ENCODE measurements at regions not wholly inside any gene's neighbourhood (a gene's known extent, or its start where the extent isn't known, plus 50 kb on each side); places are given as distances from the start of the nearest gene placed in this dataset.
A peak's percentile ranks its signal among the peaks of the same experiment; 100 is the strongest.

- ChIA-PET CTCF (interaction anchor here (0.7 to 11.4 kb wide), 9 partner anchors 14 to 455 kb away, joined by 3 to 87 read pairs (median 5); no protein-coding TSS in a partner anchor), POLR2A (no interaction called here)
- ATAC-seq: no peak; a peak in 1 of 6 replicates
- Histone ChIP-seq H3K9me3 (no peaks in the 10 kb centered on the region), H3K4me1 (no peaks in the 10 kb centered on the region), H3K4me2 (no peak overlapping the region), H3K27ac (no peak overlapping the region), H3K4me3 (no peak overlapping the region)
- 45% methylated on average over 3 of the region's 3 CpGs for WGBS (ENCODE audit: missing lambda C conversion rate)
- no peak for FAIRE-seq
- TF ChIP-seq JUN (IDR thresholded peaks at IDR 0.05) (no peak), CHD4 (IDR thresholded peaks at IDR 0.05; ENCODE audit: borderline replicate concordance) (no peak), USF2 (IDR thresholded peaks at IDR 0.05) (no peak), E2F6 (IDR thresholded peaks at IDR 0.05; ENCODE audit: borderline replicate concordance, low read depth) (no peak), ZSCAN20 (CRISPR knock-in tag; IDR thresholded peaks at IDR 0.05) (no peak), KDM1A (IDR thresholded peaks at IDR 0.05; ENCODE audit: low read depth) (no peak), GATA3 (IDR thresholded peaks at IDR 0.05; ENCODE audit: borderline replicate concordance) (no peak), CBX8 (IDR thresholded peaks at IDR 0.05) (no peak), EHF (CRISPR knock-in tag; IDR thresholded peaks at IDR 0.05) (no peak), ELK1 (IDR thresholded peaks at IDR 0.05; ENCODE audit: low read depth, low read length) (no peak), RCOR1 (IDR thresholded peaks at IDR 0.05; ENCODE audit: low read depth, low read length) (no peak)
- no peak for DNase-seq (ENCODE audit: low read depth in 1 of 2, low spot score in 1 of 2)
Measured at GRCh38 chr15:78695854-78696253, 54.8 kb upstream of the CHRNB4 start.

- no peak overlapping the region for H3K4me3 ChIP-seq
- POLR2A ChIA-PET: no interaction called here
- no peak for ATAC-seq
- CTCF ChIA-PET: interaction anchor here (0.5 to 11.4 kb wide), 13 partner anchors 8 to 558 kb away, joined by 3 to 87 read pairs (median 4); no protein-coding TSS in a partner anchor
- no peaks in the 10 kb centered on the region for H3K4me1 ChIP-seq
- no peak overlapping the region for H3K27ac ChIP-seq
- peak; percentile 46 for FAIRE-seq
- TF ChIP-seq ESRRA (IDR thresholded peaks at IDR 0.05; ENCODE audit: borderline replicate concordance, low read length) (no peak), NPAS2 (CRISPR knock-in tag; IDR thresholded peaks at IDR 0.05; ENCODE audit: borderline replicate concordance) (no peak), ATOH8 (CRISPR knock-in tag; IDR thresholded peaks at IDR 0.05; ENCODE audit: low read depth) (no peak), ZSCAN20 (CRISPR knock-in tag; IDR thresholded peaks at IDR 0.05) (no peak), ZFP36 (IDR thresholded peaks at IDR 0.05; ENCODE audit: borderline replicate concordance, partially characterized antibody) (no peak), HOXB13 (CRISPR knock-in tag; IDR thresholded peaks at IDR 0.05; ENCODE audit: low read depth) (no peak), HEYL (CRISPR knock-in tag; IDR thresholded peaks at IDR 0.05) (no peak), NFE2L2 (conservative IDR thresholded peaks at IDR 0.05; ENCODE audit: low read length) (no peak), CTCF (IDR thresholded peaks at IDR 0.05) (no peak), GATA3 (IDR thresholded peaks at IDR 0.05; ENCODE audit: borderline replicate concordance) (no peak), ZNF302 (CRISPR knock-in tag; IDR thresholded peaks at IDR 0.05) (no peak), TP53 (CRISPR knock-in tag; IDR thresholded peaks at IDR 0.05) (no peak), JUNB (IDR thresholded peaks at IDR 0.05) (no peak), SMC3 (IDR thresholded peaks at IDR 0.05) (no peak), POLR2A (IDR thresholded peaks at IDR 0.05; ENCODE audit: low read length) (no peak), EP300 (IDR thresholded peaks at IDR 0.05) (no peak), HOXA7 (CRISPR knock-in tag; IDR thresholded peaks at IDR 0.05) (no peak), JUN (IDR thresholded peaks at IDR 0.05) (no peak), KDM5A (IDR thresholded peaks at IDR 0.05) (no peak), MAX (IDR thresholded peaks at IDR 0.05) (no peak)
- no peak overlapping the region for H3K4me2 ChIP-seq
- H3K9me3 ChIP-seq: no peaks in the 10 kb centered on the region
- no peak for DNase-seq (ENCODE audit: low read depth in 1 of 2, low spot score in 1 of 2)
Measured at GRCh38 chr15:78695046-78695671, 54.1 kb upstream of the CHRNB4 start.
